ENCODE measurements at regions not wholly inside any gene's neighbourhood (a gene's known extent, or its start where the extent isn't known, plus 50 kb on each side); places are given as distances from the start of the nearest gene placed in this dataset.

DNA sequence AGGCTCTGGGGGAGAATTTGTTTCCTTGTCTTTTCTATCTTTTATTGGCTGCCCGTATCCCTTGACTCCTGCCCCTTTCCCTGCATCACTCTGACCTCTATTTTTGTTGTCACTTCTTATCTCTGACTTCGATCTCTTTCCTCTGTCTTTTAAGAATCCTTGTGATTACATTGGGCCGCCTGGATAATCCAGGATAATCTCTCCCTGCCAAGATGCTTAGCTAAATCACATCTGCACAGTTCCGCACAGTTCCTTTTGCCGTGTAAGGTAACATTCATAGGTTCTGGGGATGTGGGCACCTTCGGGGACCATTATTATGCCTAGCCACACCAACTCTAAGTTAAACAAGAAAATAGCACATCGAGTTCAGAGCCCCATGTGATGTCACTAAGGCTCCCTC, 103.0 kb upstream of the DPPA4 start:
- TF ChIP-seq, protein P1, sequence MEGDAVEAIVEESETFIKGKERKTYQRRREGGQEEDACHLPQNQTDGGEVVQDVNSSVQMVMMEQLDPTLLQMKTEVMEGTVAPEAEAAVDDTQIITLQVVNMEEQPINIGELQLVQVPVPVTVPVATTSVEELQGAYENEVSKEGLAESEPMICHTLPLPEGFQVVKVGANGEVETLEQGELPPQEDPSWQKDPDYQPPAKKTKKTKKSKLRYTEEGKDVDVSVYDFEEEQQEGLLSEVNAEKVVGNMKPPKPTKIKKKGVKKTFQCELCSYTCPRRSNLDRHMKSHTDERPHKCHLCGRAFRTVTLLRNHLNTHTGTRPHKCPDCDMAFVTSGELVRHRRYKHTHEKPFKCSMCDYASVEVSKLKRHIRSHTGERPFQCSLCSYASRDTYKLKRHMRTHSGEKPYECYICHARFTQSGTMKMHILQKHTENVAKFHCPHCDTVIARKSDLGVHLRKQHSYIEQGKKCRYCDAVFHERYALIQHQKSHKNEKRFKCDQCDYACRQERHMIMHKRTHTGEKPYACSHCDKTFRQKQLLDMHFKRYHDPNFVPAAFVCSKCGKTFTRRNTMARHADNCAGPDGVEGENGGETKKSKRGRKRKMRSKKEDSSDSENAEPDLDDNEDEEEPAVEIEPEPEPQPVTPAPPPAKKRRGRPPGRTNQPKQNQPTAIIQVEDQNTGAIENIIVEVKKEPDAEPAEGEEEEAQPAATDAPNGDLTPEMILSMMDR (IDR thresholded peaks at IDR 0.05; ENCODE audit: borderline replicate concordance, extremely low read depth, low read length, poor library complexity, severe bottlenecking), result no peak
- TF ChIP-seq EZH2 (IDR thresholded peaks at IDR 0.05; ENCODE audit: borderline replicate concordance, low read depth, low read length, severe bottlenecking), result no peak
